ENCODE measurements at regions not wholly inside any gene's neighbourhood (a gene's known extent, or its start where the extent isn't known, plus 50 kb on each side); places are given as distances from the start of the nearest gene placed in this dataset.

DNA sequence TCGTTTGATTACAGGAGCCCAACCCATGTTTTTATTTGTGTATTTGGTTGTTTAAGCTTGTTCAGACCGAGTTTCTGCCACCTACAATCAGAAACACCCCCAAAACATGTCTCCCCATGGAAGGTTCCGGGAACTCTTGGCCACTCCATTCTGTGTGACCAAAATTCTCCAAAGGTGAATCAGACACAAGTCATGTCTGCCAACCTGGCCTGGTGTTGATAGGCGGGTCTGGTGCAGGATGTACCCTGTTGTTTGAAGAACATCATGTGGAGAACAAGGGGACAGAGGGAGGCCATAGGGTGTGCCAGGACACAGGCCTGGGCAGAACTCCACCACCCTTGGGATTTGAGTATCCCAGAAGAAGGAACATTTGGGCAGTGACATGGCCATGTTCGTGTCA is 147.1 kb upstream of the MYL2 start:
- no peak for ATAC-seq
- ChIA-PET CTCF (no interaction called here), RAD21 (ENCODE audit: unreplicated experiment) (no interaction called here), SMC1A (ENCODE audit: uncharacterized antibody, unreplicated experiment) (no interaction called here), POLR2A (no interaction called here)
- 26% methylated on average over 5 of the region's 5 CpGs for WGBS (ENCODE audit: insufficient coverage, insufficient replicate concordance, low lambda C conversion rate, missing lambda C conversion rate)
- H4K20me1 ChIP-seq (ENCODE audit: control insufficient read depth, insufficient read depth) = no peaks in the 10 kb centered on the region
- H2AFZ ChIP-seq (ENCODE audit: control insufficient read depth, low read depth, low read length) = no peak overlapping the region
- no peak for FAIRE-seq
- H3K79me2 ChIP-seq (ENCODE audit: control insufficient read depth, insufficient read depth, low read length) = no peaks in the 10 kb centered on the region
- H3K27me3 ChIP-seq (replicated peaks in 1 of 2; ENCODE audit: control insufficient read depth in 2 of 2, insufficient read depth in 2 of 2, low read length in 1 of 2) = no peaks in the 10 kb centered on the region; a peak in 1 of 4 replicates
- no TSS peak for BruUV-seq (replicated peaks)
- H3K9me3 ChIP-seq (replicated peaks; ENCODE audit: control insufficient read depth, insufficient read depth, low read length) = no peaks in the 10 kb centered on the region; the same call in 2 of the 3 replicates
- DNase-seq (ENCODE audit: low read depth, low spot score) = no peak
- no peak for TF ChIP-seq NFYA (IDR thresholded peaks at IDR 0.05; ENCODE audit: borderline replicate concordance, low read depth, low read length)
- TF ChIP-seq EP300 (IDR thresholded peaks at IDR 0.05; ENCODE audit: borderline replicate concordance in 1 of 2, control insufficient read depth in 1 of 2, low read depth in 2 of 2, low read length in 2 of 2) = no peak
- TF ChIP-seq PML (IDR thresholded peaks at IDR 0.05; ENCODE audit: low read length) = no peak
- TF ChIP-seq MLLT1 (IDR thresholded peaks at IDR 0.05) = no peak
- no peak for TF ChIP-seq ETV6 (conservative IDR thresholded peaks at IDR 0.05 in 1 of 2, IDR thresholded peaks at IDR 0.05 in 1 of 2; ENCODE audit: borderline replicate concordance in 1 of 2, low read depth in 1 of 2)
- no peak for TF ChIP-seq SP1 (IDR thresholded peaks at IDR 0.05; ENCODE audit: low read depth, low read length)
- TF ChIP-seq POLR2AphosphoS2 (IDR thresholded peaks at IDR 0.05; ENCODE audit: low read depth, low read length) = no peak
- no peak for TF ChIP-seq SREBF2 (IDR thresholded peaks at IDR 0.05; ENCODE audit: low read length)
- H3K36me3 ChIP-seq (ENCODE audit: control insufficient read depth in 2 of 2, insufficient read depth in 2 of 2, low read length in 1 of 2) = no peaks in the 10 kb centered on the region
- no peak overlapping the region for H3K4me2 ChIP-seq (ENCODE audit: control insufficient read depth, insufficient read depth)
- in situ Hi-C loops (cut with MboI) = no loop called here
- intact Hi-C loops (cut with micrococcal nuclease; ENCODE audit: unreplicated experiment) = no loop called here
- no peak overlapping the region for H3K4me3 ChIP-seq
- no peaks in the 10 kb centered on the region for H3K4me1 ChIP-seq (ENCODE audit: control insufficient read depth, insufficient read depth, low read length)
- H3K9ac ChIP-seq (ENCODE audit: control insufficient read depth, insufficient read depth, low read length) = no peak overlapping the region
- H3K27ac ChIP-seq (ENCODE audit: control insufficient read depth, insufficient read depth) = no peak overlapping the region
